Heart right ventricle (tissue), 16 donors: ENCODE measurements at regions not wholly inside any gene's neighbourhood (a gene's known extent, or its start where the extent isn't known, plus 50 kb on each side); places are given as distances from the start of the nearest gene placed in this dataset.

Experiments
- ATAC-seq, 8 donors: fragments of 200-7000 bp; cut with Tn5 transposase; one replicate each; pipeline ENCODE4 v1.9.1; 2020; ENCODE audit warnings: mild to moderate bottlenecking in 8 of 8, moderate library complexity in 8 of 8, moderate number of reproducible peaks in 1 of 8
- DNase-seq, 2 donors: peaks; one replicate each; pipeline ENCODE4 v3.0.0-alpha.2; 2020
- H3K27ac ChIP-seq, 10 donors: fragments of 200-600 bp; sonication (generic) in 2 of 10; one replicate each; pipeline versions ENCODE4 v1.5.0 to v1.8.0; 2020 to 2022; ENCODE audit warnings: mild to moderate bottlenecking in 3 of 10
- H3K27me3 ChIP-seq, 7 donors: fragments of 200-600 bp; one replicate each; pipeline ENCODE4 v1.8.0; 2021 to 2022; ENCODE audit warnings: mild to moderate bottlenecking in 2 of 7
- H3K36me3 ChIP-seq, 9 donors: fragments of 200-600 bp; sonication (generic) in 1 of 9; one replicate each; pipeline versions ENCODE4 v1.5.0 to v1.8.0; 2020 to 2022; ENCODE audit warnings: mild to moderate bottlenecking in 2 of 9
- H3K4me1 ChIP-seq, 9 donors: fragments of 200-600 bp; sonication (generic) in 1 of 9; one replicate each; pipeline versions ENCODE4 v1.5.0 to v1.8.0; 2020 to 2022; ENCODE audit warnings: mild to moderate bottlenecking in 4 of 9
- H3K4me3 ChIP-seq, 10 donors: fragments of 200-600 bp; sonication (generic) in 2 of 10; one replicate each; pipeline versions ENCODE4 v1.5.0 to v1.8.0; 2020 to 2022; ENCODE audit warnings: mild to moderate bottlenecking in 7 of 10, moderate library complexity in 2 of 10
- H3K9me3 ChIP-seq, 11 donors: fragments of 200-600 bp in 10 of 11; sonication (generic) in 2 of 11; one replicate each; pipeline versions ENCODE4 v1.5.0 to v1.8.0; 2013 to 2022; ENCODE audit warnings: mild to moderate bottlenecking in 2 of 11, control low read depth in 1 of 11, moderate library complexity in 1 of 11
- WGBS, 2 donors: extraction: QIAGEN DNeasy Blood & Tissue Kit; methylation state at CpG; one replicate each; pipeline ENCODE4 v1.1.7; 2013; ENCODE audit warnings: inconsistent platforms in 1 of 2; 5-methylcytosine and 5-hydroxymethylcytosine counted together
- intact Hi-C, 10 donors: fragments of 100-400 bp; cut with DNase I; formaldehyde crosslinking; loops; one replicate each; pipeline versions ENCODE4 v1.11.1 to v1.14.2; 2022
- TF ChIP-seq, protein P1 (sequence below), 9 donors: fragments of 200-600 bp; sonication (generic) in 2 of 9; IDR thresholded peaks; one replicate each; pipeline versions ENCODE4 v1.5.0 to v1.8.0; 2021 to 2022; ENCODE audit warnings: antibody characterized with exemption in 9 of 9, mild to moderate bottlenecking in 5 of 9, moderate library complexity in 1 of 9
- donor health status: Arrhythmogenic right ventricular cardiomyopathy.
- donor health status: ischemic (EF 13 %, LVEDD 7.1; RV severe dilation, severe dysfunction).
- donor health status: healthy with polysubstance abuse.
- donor health status: DM: no; HTN: yes; CAD: no.
- donor health status: DM: no; HTN: no; CAD: no.
- donor health status: ischemic (EF 25% LVEDD 6.9; RV normal size, moderate dysfunction).
- donor health status: ischemic (EF 25% LVEDD 5.7; RV mildly dilated, moderate dysfunction).
- donor health status: healthy.
- donor health status: DM: yes; HTN: yes; CAD: no.
- donor health status: Ischemic cardiomyopathy.
- donor health status: ischemic (EF 35%, LVEDD 5.7; RV mildly dilated, moderate dysfunction).
- donor health status: nonischemic (EF 11% LVEDD 7.7; RV severe dilation, severe dysfunction).
- donor health status: DM: yes; HTN: yes; CAD: no.
- donor health status: PGD.
- donor health status: ischemic (EF 29% LVEDD 5.4; RV normal size, mild dysfunction).
- donor health status: nonischemic (EF 23%, LVEDD 6.1; RV moderate dilation, normal function).

GRCh38 chr4:1476140-1476513 is 69.9 kb upstream of the NKX1-1 start:
- peaks cover 0 to 11% (median 0%) of the 10 kb centered on the region in 9 donors for H3K4me1 ChIP-seq
- H3K27ac ChIP-seq = no peak overlapping the region
- peaks cover 0 to 22% (median 13%) of the 10 kb centered on the region in 11 donors for H3K9me3 ChIP-seq
- no peak for DNase-seq
- intact Hi-C loops = no loop called here
- TF ChIP-seq, protein P1, sequence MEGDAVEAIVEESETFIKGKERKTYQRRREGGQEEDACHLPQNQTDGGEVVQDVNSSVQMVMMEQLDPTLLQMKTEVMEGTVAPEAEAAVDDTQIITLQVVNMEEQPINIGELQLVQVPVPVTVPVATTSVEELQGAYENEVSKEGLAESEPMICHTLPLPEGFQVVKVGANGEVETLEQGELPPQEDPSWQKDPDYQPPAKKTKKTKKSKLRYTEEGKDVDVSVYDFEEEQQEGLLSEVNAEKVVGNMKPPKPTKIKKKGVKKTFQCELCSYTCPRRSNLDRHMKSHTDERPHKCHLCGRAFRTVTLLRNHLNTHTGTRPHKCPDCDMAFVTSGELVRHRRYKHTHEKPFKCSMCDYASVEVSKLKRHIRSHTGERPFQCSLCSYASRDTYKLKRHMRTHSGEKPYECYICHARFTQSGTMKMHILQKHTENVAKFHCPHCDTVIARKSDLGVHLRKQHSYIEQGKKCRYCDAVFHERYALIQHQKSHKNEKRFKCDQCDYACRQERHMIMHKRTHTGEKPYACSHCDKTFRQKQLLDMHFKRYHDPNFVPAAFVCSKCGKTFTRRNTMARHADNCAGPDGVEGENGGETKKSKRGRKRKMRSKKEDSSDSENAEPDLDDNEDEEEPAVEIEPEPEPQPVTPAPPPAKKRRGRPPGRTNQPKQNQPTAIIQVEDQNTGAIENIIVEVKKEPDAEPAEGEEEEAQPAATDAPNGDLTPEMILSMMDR (IDR thresholded peaks at IDR 0.05) = no peak
- 96 to 100% methylated on average over 2 of the region's 2 CpGs for WGBS, 2 donors
- H3K36me3 ChIP-seq = no peaks in the 10 kb centered on the region
- H3K4me3 ChIP-seq = no peak overlapping the region
- ATAC-seq = no peak
- peaks cover 15 to 38% (median 26%) of the 10 kb centered on the region in 7 donors for H3K27me3 ChIP-seq

DNA sequence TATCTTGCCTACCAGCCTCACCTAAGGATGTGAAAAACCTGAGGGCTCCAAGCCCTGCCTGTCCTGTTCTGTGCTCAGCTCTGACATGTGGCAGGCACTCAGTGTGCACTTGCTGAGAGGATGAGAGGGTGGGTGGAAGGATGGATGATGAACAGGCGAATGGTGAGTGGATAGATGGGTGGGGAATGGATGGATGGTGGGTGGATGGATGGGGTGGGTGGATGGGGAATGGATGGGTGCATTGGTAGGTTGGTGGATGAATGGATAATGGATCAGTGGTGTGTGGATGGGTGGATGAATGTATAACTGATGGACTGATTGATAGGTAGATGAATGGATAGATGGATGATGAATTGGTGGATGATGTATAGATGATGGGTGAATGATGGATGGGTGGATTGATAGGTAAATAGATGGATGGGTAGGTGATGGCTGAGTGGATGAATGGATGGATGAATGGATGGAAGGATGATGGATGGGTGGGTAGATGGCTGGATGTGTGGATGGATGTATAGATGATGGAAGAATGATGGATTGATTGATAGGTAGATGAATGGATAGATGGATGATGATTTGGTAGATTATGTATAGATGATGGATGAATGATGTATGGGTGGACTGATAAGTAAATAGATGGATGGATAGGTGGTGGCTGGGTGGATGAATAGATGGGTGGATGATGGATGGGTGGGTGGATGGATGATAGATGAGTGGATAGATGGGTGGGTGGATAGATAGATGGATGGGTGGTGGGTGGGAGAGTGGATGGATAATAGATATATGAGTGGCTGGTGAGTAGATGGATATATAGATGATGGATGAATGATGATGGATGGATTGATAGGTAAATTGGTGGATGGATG is 69.3 kb upstream of the NKX1-1 start:
- H3K4me1 ChIP-seq = peaks cover 0 to 11% (median 0%) of the 10 kb centered on the region in 9 donors
- ATAC-seq = no peak
- no peaks in the 10 kb centered on the region for H3K36me3 ChIP-seq
- peaks cover 18 to 44% (median 32%) of the 10 kb centered on the region in 7 donors for H3K27me3 ChIP-seq
- WGBS, 2 donors = 81 to 86% methylated on average over 1 of the region's 1 CpG
- TF ChIP-seq, protein P1 (IDR thresholded peaks at IDR 0.05) = no peak
- intact Hi-C loops = no loop called here
- DNase-seq = no peak
- H3K27ac ChIP-seq = no peak overlapping the region
- H3K9me3 ChIP-seq = peaks cover 0 to 16% (median 7%) of the 10 kb centered on the region in 11 donors
- H3K4me3 ChIP-seq = no peak overlapping the region

- H3K4me1 ChIP-seq = peaks cover 0 to 11% (median 0%) of the 10 kb centered on the region in 9 donors
- H3K9me3 ChIP-seq = peaks cover 0 to 6% (median 0%) of the 10 kb centered on the region in 11 donors
- H3K27ac ChIP-seq = no peak overlapping the region
- H3K36me3 ChIP-seq = no peaks in the 10 kb centered on the region
- DNase-seq (no peak), ATAC-seq (no peak)
- WGBS, 2 donors = 69 to 76% methylated on average over 14 of the region's 14 CpGs
- H3K4me3 ChIP-seq = no peak overlapping the region
- TF ChIP-seq, protein P1 (IDR thresholded peaks at IDR 0.05) = no peak
- H3K27me3 ChIP-seq = peaks cover 18 to 55% (median 39%) of the 10 kb centered on the region in 7 donors
- intact Hi-C loops = no loop called here
Measured at GRCh38 chr4:1474126-1475090, 68.2 kb upstream of the NKX1-1 start.

DNA sequence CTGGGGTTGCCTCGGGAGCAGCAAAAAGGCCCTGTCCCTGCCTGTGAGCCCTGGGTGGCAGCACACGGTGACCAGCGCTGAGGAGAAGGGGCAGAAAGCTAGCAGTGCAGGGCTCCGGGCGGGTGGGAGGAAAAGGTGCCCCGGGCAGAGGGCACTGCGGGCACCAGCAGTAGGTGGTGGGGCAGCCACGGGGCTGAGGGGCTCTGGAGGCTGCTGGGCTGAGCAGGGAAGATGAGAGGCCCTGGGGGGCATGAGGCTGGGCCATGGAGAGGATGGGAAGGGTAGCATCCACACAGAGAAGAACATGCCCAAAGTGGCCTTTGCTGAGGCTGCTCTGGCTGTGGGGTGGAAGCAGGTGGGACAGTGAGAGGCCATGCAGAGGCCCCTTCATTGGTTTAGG is 67.5 kb upstream of the NKX1-1 start:
- Histone ChIP-seq H3K9me3 (no peaks in the 10 kb centered on the region), H3K36me3 (no peaks in the 10 kb centered on the region), H3K4me1 (peaks cover 0 to 11% (median 0%) of the 10 kb centered on the region in 9 donors), H3K27me3 (peaks cover 18 to 62% (median 44%) of the 10 kb centered on the region in 7 donors), H3K27ac (no peak overlapping the region), H3K4me3 (no peak overlapping the region)
- intact Hi-C loops = no loop called here
- ATAC-seq = no peak
- WGBS, 2 donors = 82 to 88% methylated on average over 8 of the region's 8 CpGs
- TF ChIP-seq, protein P1 (IDR thresholded peaks at IDR 0.05) = no peak
- no peak for DNase-seq
